ENCODE measurements at regions not wholly inside any gene's neighbourhood (a gene's known extent, or its start where the extent isn't known, plus 50 kb on each side); places are given as distances from the start of the nearest gene placed in this dataset.

- Histone ChIP-seq H3K27me3 (ENCODE audit: control insufficient read depth, extremely low read depth, insufficient read depth, low read length) (no peaks in the 10 kb centered on the region), H3K36me3 (ENCODE audit: control insufficient read depth in 2 of 2, extremely low read depth in 1 of 2, insufficient read depth in 2 of 2, low read length in 2 of 2) (no peaks in the 10 kb centered on the region), H3K4me3 (ENCODE audit: control insufficient read depth in 2 of 3, extremely low read depth in 1 of 3, insufficient read depth in 2 of 3, low read depth in 1 of 3, low read length in 3 of 3) (no peak overlapping the region), H3K4me2 (ENCODE audit: control insufficient read depth, extremely low read depth, insufficient read depth, low read depth, low read length) (no peak overlapping the region), H3K4me1 (ENCODE audit: control insufficient read depth, extremely low read depth, insufficient read depth, low read length) (no peaks in the 10 kb centered on the region), H2AFZ (ENCODE audit: control insufficient read depth, low read length) (no peak overlapping the region), H3K79me2 (ENCODE audit: control insufficient read depth, insufficient read depth, low read length) (no peaks in the 10 kb centered on the region), H3K9me3 (ENCODE audit: control insufficient read depth, low read depth, low read length) (no peaks in the 10 kb centered on the region), H3K9me1 (ENCODE audit: control insufficient read depth, extremely low read depth, insufficient read depth, low read length) (no peaks in the 10 kb centered on the region), H3K27ac (ENCODE audit: control insufficient read depth, insufficient read depth, low read length) (no peak overlapping the region), H4K20me1 (ENCODE audit: control insufficient read depth, extremely low read depth, insufficient read depth, low read length) (no peaks in the 10 kb centered on the region), H3K9ac (ENCODE audit: control insufficient read depth, extremely low read depth, insufficient read depth, low read length) (no peak overlapping the region)
- no peak for DNase-seq (ENCODE audit: low read depth, low spot score)
- no peak for FAIRE-seq
- no peak for TF ChIP-seq EZH2 (IDR thresholded peaks at IDR 0.05; ENCODE audit: low read length)
- dilution Hi-C loops (cut with MboI; ENCODE audit: extremely low pct_ligation_motif_present, low sequenced_read_pairs): no loop called here
Measured at GRCh38 chr3:78459796-78460195, 1308.0 kb downstream of the ROBO1 start.

GRCh38 chr3:78462021-78462420 is 1305.8 kb downstream of the ROBO1 start:
- no peak overlapping the region for H3K4me3 ChIP-seq (ENCODE audit: control insufficient read depth in 2 of 3, extremely low read depth in 1 of 3, insufficient read depth in 2 of 3, low read depth in 1 of 3, low read length in 3 of 3)
- H3K9ac ChIP-seq (ENCODE audit: control insufficient read depth, extremely low read depth, insufficient read depth, low read length): no peak overlapping the region
- no peaks in the 10 kb centered on the region for H3K9me3 ChIP-seq (ENCODE audit: control insufficient read depth, low read depth, low read length)
- no peaks in the 10 kb centered on the region for H4K20me1 ChIP-seq (ENCODE audit: control insufficient read depth, extremely low read depth, insufficient read depth, low read length)
- H3K36me3 ChIP-seq (ENCODE audit: control insufficient read depth in 2 of 2, extremely low read depth in 1 of 2, insufficient read depth in 2 of 2, low read length in 2 of 2): no peaks in the 10 kb centered on the region
- DNase-seq (ENCODE audit: low read depth, low spot score) (no peak), FAIRE-seq (no peak)
- TF ChIP-seq EZH2 (IDR thresholded peaks at IDR 0.05; ENCODE audit: low read length): no peak
- no peak for TF ChIP-seq CTCF (optimal IDR thresholded peaks at IDR 0.05 in 1 of 3, IDR thresholded peaks at IDR 0.05 in 1 of 3, conservative IDR thresholded peaks at IDR 0.05 in 1 of 3; ENCODE audit: extremely low read depth in 1 of 3, insufficient read depth in 2 of 3, low read length in 3 of 3)
- no peak overlapping the region for H2AFZ ChIP-seq (ENCODE audit: control insufficient read depth, low read length)
- H3K9me1 ChIP-seq (ENCODE audit: control insufficient read depth, extremely low read depth, insufficient read depth, low read length): no peaks in the 10 kb centered on the region
- no peak overlapping the region for H3K4me2 ChIP-seq (ENCODE audit: control insufficient read depth, extremely low read depth, insufficient read depth, low read depth, low read length)
- H3K79me2 ChIP-seq (ENCODE audit: control insufficient read depth, insufficient read depth, low read length): no peaks in the 10 kb centered on the region
- H3K27ac ChIP-seq (ENCODE audit: control insufficient read depth, insufficient read depth, low read length): no peak overlapping the region
- no peaks in the 10 kb centered on the region for H3K27me3 ChIP-seq (ENCODE audit: control insufficient read depth, extremely low read depth, insufficient read depth, low read length)
- H3K4me1 ChIP-seq (ENCODE audit: control insufficient read depth, extremely low read depth, insufficient read depth, low read length): no peaks in the 10 kb centered on the region
- dilution Hi-C loops (cut with MboI; ENCODE audit: extremely low pct_ligation_motif_present, low sequenced_read_pairs): no loop called here

GRCh38 chr3:78476076-78476475 is 1291.7 kb downstream of the ROBO1 start:
- H3K4me3 ChIP-seq (ENCODE audit: control insufficient read depth in 2 of 3, extremely low read depth in 1 of 3, insufficient read depth in 2 of 3, low read depth in 1 of 3, low read length in 3 of 3): no peak overlapping the region

More at GRCh38 chr3:78476076-78476475, 1291.7 kb downstream of the ROBO1 start:
- FAIRE-seq (no peak), DNase-seq (ENCODE audit: low read depth, low spot score) (no peak)
- no peak overlapping the region for H3K4me2 ChIP-seq (ENCODE audit: control insufficient read depth, extremely low read depth, insufficient read depth, low read depth, low read length)
- H3K9ac ChIP-seq (ENCODE audit: control insufficient read depth, extremely low read depth, insufficient read depth, low read length): no peak overlapping the region
- no peak overlapping the region for H2AFZ ChIP-seq (ENCODE audit: control insufficient read depth, low read length)
- H3K9me3 ChIP-seq (ENCODE audit: control insufficient read depth, low read depth, low read length): no peaks in the 10 kb centered on the region
- no peaks in the 10 kb centered on the region for H3K27me3 ChIP-seq (ENCODE audit: control insufficient read depth, extremely low read depth, insufficient read depth, low read length)
- H3K9me1 ChIP-seq (ENCODE audit: control insufficient read depth, extremely low read depth, insufficient read depth, low read length): no peaks in the 10 kb centered on the region
- no peaks in the 10 kb centered on the region for H3K36me3 ChIP-seq (ENCODE audit: control insufficient read depth in 2 of 2, extremely low read depth in 1 of 2, insufficient read depth in 2 of 2, low read length in 2 of 2)
- dilution Hi-C loops (cut with MboI; ENCODE audit: extremely low pct_ligation_motif_present, low sequenced_read_pairs): no loop called here
- H4K20me1 ChIP-seq (ENCODE audit: control insufficient read depth, extremely low read depth, insufficient read depth, low read length): no peaks in the 10 kb centered on the region
- no peaks in the 10 kb centered on the region for H3K4me1 ChIP-seq (ENCODE audit: control insufficient read depth, extremely low read depth, insufficient read depth, low read length)
- no peaks in the 10 kb centered on the region for H3K79me2 ChIP-seq (ENCODE audit: control insufficient read depth, insufficient read depth, low read length)
- TF ChIP-seq EZH2 (IDR thresholded peaks at IDR 0.05; ENCODE audit: low read length): no peak
- no peak for TF ChIP-seq CTCF (optimal IDR thresholded peaks at IDR 0.05 in 1 of 3, IDR thresholded peaks at IDR 0.05 in 1 of 3, conservative IDR thresholded peaks at IDR 0.05 in 1 of 3; ENCODE audit: extremely low read depth in 1 of 3, insufficient read depth in 2 of 3, low read length in 3 of 3)
- no peak overlapping the region for H3K27ac ChIP-seq (ENCODE audit: control insufficient read depth, insufficient read depth, low read length)

Measured in keratinocyte (primary cell).